Gastrocnemius medialis (tissue), 4 donors: ENCODE measurements at regions not wholly inside any gene's neighbourhood (a gene's known extent, or its start where the extent isn't known, plus 50 kb on each side); places are given as distances from the start of the nearest gene placed in this dataset.

Experiments used
- CTCF ChIP-seq, 5 experiments: fragments of 450-650 bp in 3 of 5; fragments of 200-600 bp in 2 of 5; sonication (generic) in 2 of 5; IDR thresholded peaks in 4 of 5; conservative IDR thresholded peaks in 1 of 5; 1 replicate in 4 of 5; 2 replicates in 1 of 5; pipeline ENCODE4 v1.5.1; 2016 to 2019; ENCODE audit warnings: antibody characterized with exemption in 5 of 5, mild to moderate bottlenecking in 3 of 5, moderate library complexity in 3 of 5
- POLR2A ChIP-seq, 2 donors: fragments of 450-650 bp; IDR thresholded peaks; one replicate each; pipeline ENCODE4 v1.6.1; 2017; ENCODE audit warnings: antibody characterized with exemption in 2 of 2, mild to moderate bottlenecking in 2 of 2, moderate library complexity in 2 of 2

- TF ChIP-seq POLR2A (IDR thresholded peaks at IDR 0.05), result no peak
- no peak for TF ChIP-seq CTCF (IDR thresholded peaks at IDR 0.05 in 4 of 5, conservative IDR thresholded peaks at IDR 0.05 in 1 of 5)
Measured at GRCh38 chr4:165768281-165768680, 104.8 kb upstream of the TLL1 start.
